Ecto neural progenitor cell (in vitro differentiated cells): ENCODE measurements at regions not wholly inside any gene's neighbourhood (a gene's known extent, or its start where the extent isn't known, plus 50 kb on each side); places are given as distances from the start of the nearest gene placed in this dataset.
A peak's percentile ranks its signal among the peaks of the same experiment; 100 is the strongest.
"Not testable (repeated sequence)": the region's sequence is repeated elsewhere in the genome, so short reads cannot be mapped to it uniquely, and the experiment has no call there.

Source experiments
- DNase-seq: peaks from one replicate; pipeline ENCODE4 v3.0.0-alpha.2; 2018; ENCODE audit warnings: low spot score

GRCh38 chr1:79950511-79950910 is 944.0 kb upstream of the ADGRL4 start:
- no peak for DNase-seq

GRCh38 chr1:79945391-79945790 is 938.9 kb upstream of the ADGRL4 start:
- no peak for DNase-seq

GRCh38 chr1:79929356-79929755 is 922.8 kb upstream of the ADGRL4 start:
- no peak for DNase-seq

DNA sequence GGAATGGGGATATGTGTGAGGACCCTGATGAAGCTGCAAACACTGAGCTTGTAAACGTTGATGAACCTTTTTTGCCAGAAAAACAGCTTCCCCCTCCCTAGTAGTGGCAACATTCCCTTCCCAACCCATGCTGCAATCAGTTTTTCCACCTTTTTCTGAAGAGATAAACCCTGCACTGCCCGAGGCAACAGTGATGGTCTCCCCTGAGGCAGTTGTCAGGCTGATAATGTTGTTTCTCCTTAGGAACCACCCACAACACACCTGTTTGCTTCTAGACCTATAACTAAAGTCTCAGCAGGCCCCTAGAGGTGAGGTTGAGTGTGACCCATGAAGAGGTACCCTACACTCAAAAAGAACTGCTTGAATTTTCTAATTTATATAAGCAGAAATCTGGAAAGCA is 922.4 kb upstream of the ADGRL4 start:
- DNase-seq, result no peak

GRCh38 chr1:79920960-79921669 is 914.6 kb upstream of the ADGRL4 start:
- DNase-seq, result no peak

DNA sequence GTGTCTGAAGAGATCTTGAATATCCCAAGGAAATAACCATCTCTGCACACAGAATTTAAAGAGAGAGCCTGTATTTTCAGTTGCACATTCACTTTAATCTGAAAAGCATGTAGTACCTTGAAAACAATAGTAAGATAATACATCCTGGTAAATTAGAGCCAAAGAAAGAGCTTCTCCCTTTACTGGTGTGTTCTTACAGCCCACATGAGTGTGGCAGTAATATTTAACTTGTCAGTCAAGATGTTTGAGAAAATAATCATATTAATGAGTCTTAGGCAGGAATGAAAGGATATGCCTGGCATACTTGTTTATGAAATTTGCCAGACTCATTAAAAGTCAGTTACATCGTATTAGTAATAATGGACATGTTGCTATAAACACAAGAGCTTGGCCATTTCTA is 908.4 kb upstream of the ADGRL4 start:
- DNase-seq, result no peak

DNA sequence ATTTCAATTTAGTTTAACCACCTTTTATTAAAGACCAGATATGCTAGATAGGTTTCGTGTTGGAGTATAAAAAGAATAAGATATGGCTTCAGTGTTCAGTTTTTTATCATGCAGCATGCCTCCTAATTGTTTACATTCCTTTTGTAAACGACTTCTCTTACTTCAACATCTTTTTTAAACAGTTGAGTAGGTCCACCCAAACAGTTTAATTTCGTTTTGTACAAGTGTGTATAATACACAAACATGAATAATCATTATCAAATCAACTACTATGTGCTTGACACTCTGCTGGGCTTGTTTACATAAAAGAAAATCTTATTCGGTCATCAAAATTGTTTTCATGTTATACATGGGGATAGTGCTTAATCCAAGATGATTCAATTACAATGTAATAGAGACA is 906.3 kb upstream of the ADGRL4 start:
- DNase-seq, result no peak

GRCh38 chr1:79903321-79903720 is 896.8 kb upstream of the ADGRL4 start:
- DNase-seq, result no peak

GRCh38 chr1:79902418-79902817 is 895.9 kb upstream of the ADGRL4 start:
- DNase-seq, result no peak

- no peak for DNase-seq
Observed at GRCh38 chr1:79899914-79900313, 893.4 kb upstream of the ADGRL4 start.

DNA sequence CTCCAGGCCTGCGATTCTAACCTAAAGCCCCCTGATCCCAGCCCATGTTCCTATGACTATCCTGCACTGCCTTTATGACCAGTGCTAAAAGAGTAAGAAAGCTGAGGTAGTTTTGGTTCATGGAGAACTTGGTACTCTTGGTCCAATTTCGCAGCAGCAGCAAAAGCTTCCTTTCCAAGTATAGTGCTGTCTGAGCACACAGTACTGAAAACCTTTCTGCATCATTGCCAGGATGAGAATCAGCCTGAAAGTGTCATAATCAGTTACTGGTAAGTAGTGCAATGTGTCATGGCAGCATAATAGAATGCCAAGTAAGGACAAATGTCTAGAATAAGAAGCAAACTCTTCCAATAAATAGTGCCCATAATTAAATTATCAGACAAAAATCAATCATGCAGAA is 889.6 kb upstream of the ADGRL4 start:
- no peak for DNase-seq

GRCh38 chr1:79895573-79895972 is 889.0 kb upstream of the ADGRL4 start:
- DNase-seq, result no peak

- not testable (repeated sequence) for DNase-seq
Observed at GRCh38 chr1:79894129-79894528, 887.6 kb upstream of the ADGRL4 start.

DNA sequence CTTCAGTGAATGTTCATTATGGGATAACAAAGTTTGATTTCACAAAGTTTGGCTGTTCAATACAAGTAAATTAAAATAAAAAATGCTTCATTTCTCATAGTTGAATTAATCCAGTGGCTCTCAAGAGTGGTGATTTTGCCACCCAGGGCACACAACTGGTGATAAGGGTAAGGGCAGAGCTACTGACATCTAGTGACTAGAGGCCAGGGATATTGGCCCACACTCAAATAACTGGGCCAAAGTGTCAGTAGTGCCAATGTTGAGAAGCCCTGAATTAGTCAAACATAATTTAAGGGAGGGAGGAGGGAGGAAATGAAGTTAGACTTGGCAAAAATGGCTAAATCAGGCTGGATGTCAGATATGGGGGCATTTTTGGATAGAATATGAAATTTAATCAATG is 880.5 kb upstream of the ADGRL4 start:
- no peak for DNase-seq

GRCh38 chr1:79885101-79885500 is 878.6 kb upstream of the ADGRL4 start:
- no peak for DNase-seq

DNA sequence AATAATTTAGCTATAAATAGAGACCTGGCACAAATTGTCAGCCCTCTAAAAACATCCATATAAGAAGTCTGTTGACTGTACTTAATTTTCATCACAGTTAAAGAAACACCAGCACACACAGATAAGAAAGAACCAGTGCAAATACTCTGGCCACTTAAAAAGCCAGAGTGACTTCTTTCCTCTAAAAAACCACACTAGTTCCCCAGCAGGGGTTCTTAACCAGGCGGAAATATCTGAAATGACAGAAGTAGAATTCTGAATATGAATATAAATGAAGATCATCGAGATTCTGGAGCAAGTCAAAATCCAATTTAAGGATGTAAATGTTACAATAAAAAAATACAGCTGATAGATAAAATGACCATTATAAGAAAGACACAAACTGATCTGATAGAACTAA is 870.6 kb upstream of the ADGRL4 start:
- DNase-seq, result no peak

DNA sequence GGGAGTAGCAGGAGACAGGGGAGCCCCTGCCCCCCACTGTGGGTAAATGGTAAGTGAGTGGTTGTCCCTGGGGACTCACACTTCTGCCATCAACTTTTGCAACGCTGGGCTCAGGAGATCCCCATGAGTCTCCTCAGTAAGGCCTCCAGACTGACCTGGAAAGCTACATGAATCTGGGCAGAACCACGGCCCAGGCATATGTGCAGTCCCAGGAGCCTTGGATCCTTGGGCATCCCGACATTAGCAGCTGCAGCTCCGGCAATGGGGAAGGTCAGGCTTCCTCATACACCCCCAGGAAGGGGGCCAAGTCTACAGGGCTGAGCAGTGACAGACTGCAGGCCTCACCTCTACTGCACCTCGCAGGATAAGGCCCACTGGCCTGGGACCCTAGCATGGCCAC is 868.7 kb upstream of the ADGRL4 start:
- no peak for DNase-seq

DNA sequence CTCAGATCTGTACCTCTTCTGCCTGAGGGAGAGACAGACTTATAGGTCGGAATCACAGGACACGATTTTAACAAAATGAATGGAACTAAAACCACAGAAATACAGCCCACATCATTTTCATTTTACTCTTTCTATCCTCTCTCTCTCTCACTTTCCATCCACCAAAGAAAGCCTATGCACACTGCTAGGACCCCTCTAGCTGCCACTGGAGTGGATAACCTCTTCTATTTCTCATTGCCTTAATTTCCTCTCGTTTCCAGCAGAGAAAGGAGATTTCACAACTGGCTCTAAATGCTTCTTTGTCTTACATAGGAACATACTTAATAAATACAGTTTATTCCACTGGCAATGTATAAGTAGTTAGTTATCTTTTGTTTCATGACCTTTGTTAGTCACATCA is 867.8 kb upstream of the ADGRL4 start:
- DNase-seq, result no peak

GRCh38 chr1:79859212-79859948 is 852.9 kb upstream of the ADGRL4 start:
- DNase-seq, result no peak

DNA sequence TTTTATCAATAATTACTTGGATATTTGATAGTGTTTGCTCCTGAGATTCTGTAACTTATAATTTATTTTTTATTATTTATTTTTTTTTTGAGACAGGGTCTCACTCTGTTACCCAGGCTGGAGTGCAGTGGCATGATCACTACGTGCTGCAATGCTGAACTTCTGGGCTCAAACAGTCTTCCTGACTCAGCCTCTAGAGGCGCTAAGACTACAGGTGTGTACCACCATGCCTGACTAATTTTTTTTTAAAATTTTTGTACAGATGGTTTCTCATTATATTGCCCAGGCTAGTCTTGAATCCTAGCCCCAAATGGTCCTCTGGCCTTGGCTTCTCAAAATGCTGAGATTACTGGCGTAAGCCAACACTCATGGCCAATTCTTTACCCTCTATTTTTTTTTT is 845.5 kb upstream of the ADGRL4 start:
- no peak for DNase-seq

- no peak for DNase-seq
Observed at GRCh38 chr1:79849388-79849787, 842.9 kb upstream of the ADGRL4 start.

GRCh38 chr1:79848316-79848715 is 841.8 kb upstream of the ADGRL4 start:
- DNase-seq, result no peak

DNA sequence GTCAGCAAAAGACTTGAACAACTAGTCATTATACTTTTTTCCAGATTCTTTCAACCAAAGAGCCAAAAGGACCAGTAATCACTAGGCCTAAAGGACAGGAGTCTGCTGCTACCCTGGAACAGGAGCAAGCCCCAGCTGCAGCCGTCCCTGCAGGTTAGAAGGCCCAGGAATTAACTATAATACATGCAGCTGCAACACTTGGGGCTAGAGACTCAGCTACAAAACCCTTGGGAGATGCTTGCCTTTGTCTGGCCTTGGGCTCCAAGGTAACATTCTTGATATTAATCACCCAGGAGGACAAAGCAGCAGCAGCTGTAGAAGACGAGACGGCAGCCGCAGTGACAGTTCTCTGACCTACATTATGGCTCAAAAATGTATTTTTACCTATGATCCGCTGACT is 841.2 kb upstream of the ADGRL4 start:
- DNase-seq, result peak; percentile 53

DNA sequence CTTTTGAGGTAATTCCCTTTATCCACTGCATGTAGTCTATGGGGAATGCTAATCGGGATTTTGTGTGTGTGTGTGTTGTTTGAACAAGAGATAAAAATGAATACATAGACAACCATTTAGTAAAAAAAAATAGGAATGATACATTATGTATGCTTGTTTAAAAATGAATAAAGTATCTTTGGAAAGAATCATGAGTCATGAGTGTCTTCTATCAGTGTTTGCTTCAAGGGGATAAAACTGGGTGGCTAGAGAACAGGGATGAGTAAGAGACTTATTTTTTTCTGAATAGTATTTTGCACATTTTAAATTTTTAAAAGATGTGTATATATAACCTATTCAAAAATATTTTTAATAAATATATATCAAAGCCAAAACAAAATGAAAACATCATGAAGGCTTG is 839.4 kb upstream of the ADGRL4 start:
- DNase-seq, result no peak
